ENCODE measurements at regions not wholly inside any gene's neighbourhood (a gene's known extent, or its start where the extent isn't known, plus 50 kb on each side); places are given as distances from the start of the nearest gene placed in this dataset.
A peak's percentile ranks its signal among the peaks of the same experiment; 100 is the strongest.

GRCh38 chr12:123044351-123044750 is 63.9 kb downstream of the ARL6IP4 start:
- H3K4me3 Mint-ChIP-seq = no peak overlapping the region
- no peak overlapping the region for H3K27ac Mint-ChIP-seq
- H3K4me1 Mint-ChIP-seq = peaks cover 9 to 11% (median 10%) of the 10 kb centered on the region in 3 donors

GRCh38 chr12:123043536-123044001 is 63.1 kb downstream of the ARL6IP4 start:
- Mint-ChIP-seq H3K27me3 (peaks cover 1% of the 10 kb centered on the region), H3K27ac (no peak overlapping the region), H3K36me3 (no peaks in the 10 kb centered on the region), H3K4me3 (no peak overlapping the region), H3K4me1 (peaks cover 9 to 11% (median 10%) of the 10 kb centered on the region in 3 donors), H3K9me3 (no peaks in the 10 kb centered on the region)

More at GRCh38 chr12:123044351-123044750, 63.9 kb downstream of the ARL6IP4 start:
- H3K36me3 Mint-ChIP-seq = no peaks in the 10 kb centered on the region
- peaks cover 1% of the 10 kb centered on the region for H3K27me3 Mint-ChIP-seq
- H3K9me3 Mint-ChIP-seq = no peaks in the 10 kb centered on the region

DNA sequence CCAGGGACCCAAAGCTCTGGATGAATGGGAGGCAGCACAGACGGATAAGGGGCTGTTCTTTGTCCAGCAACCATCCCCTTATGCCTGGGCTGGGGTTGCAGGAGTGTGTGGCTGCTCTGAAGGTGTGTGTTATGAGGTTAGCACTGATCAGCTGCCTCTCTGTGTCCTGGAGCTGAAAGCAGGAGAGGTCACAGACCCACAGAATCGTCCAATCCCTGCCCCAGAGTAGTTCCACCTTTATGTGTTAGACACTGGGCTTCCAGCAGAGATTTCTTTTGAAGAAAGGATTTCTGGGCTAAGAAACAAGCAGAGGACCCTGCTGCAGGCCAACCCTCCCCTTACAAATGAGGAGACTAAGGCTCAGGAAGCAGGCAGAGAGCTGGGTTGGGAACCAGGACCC is 62.4 kb downstream of the ARL6IP4 start:
- peaks cover 1% of the 10 kb centered on the region for H3K27me3 Mint-ChIP-seq
- peaks cover 9 to 11% (median 10%) of the 10 kb centered on the region in 3 donors for H3K4me1 Mint-ChIP-seq
- no peak overlapping the region for H3K4me3 Mint-ChIP-seq
- H3K36me3 Mint-ChIP-seq = no peaks in the 10 kb centered on the region
- H3K27ac Mint-ChIP-seq = no peak overlapping the region
- no peaks in the 10 kb centered on the region for H3K9me3 Mint-ChIP-seq

- H3K36me3 Mint-ChIP-seq = no peaks in the 10 kb centered on the region
- H3K4me3 Mint-ChIP-seq = no peak overlapping the region
- H3K4me1 Mint-ChIP-seq = peaks cover 9 to 11% (median 10%) of the 10 kb centered on the region in 3 donors
- peaks cover 1% of the 10 kb centered on the region for H3K27me3 Mint-ChIP-seq
- H3K9me3 Mint-ChIP-seq = no peaks in the 10 kb centered on the region
- H3K27ac Mint-ChIP-seq = no peak overlapping the region
Measured at GRCh38 chr12:123041811-123042655, 61.6 kb downstream of the ARL6IP4 start.

- peaks cover 1% of the 10 kb centered on the region for H3K27me3 Mint-ChIP-seq
- H3K4me1 Mint-ChIP-seq = peaks cover 5 to 9% (median 8%) of the 10 kb centered on the region in 3 donors
- no peaks in the 10 kb centered on the region for H3K9me3 Mint-ChIP-seq
- no peaks in the 10 kb centered on the region for H3K36me3 Mint-ChIP-seq
- no peak overlapping the region for H3K27ac Mint-ChIP-seq
- H3K4me3 Mint-ChIP-seq = no peak overlapping the region
Measured at GRCh38 chr12:123041042-123041531, 60.6 kb downstream of the ARL6IP4 start.

DNA sequence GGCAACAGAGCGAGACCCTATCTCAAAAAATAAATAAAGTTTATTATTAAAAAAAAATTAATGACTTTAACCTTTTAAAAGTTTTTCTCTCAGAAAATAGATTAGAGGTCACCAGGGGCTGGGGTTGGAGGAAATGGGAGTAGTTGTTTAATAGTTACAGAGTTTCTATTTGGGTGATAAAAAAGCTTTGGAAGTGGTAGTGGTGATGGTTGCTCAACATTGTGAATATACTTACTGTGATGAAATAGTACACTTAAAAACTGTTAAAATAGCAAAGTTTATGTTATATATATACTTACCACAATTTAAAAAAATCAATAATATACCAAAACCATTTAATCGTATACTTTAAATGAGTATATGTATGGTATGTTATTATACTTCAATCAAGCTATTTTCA is 59.6 kb downstream of the ARL6IP4 start:
- peaks cover 5 to 9% (median 8%) of the 10 kb centered on the region in 3 donors for H3K4me1 Mint-ChIP-seq
- no peak overlapping the region for H3K4me3 Mint-ChIP-seq
- H3K9me3 Mint-ChIP-seq = no peaks in the 10 kb centered on the region
- no peaks in the 10 kb centered on the region for H3K36me3 Mint-ChIP-seq
- H3K27ac Mint-ChIP-seq = no peak overlapping the region
- no peaks in the 10 kb centered on the region for H3K27me3 Mint-ChIP-seq

DNA sequence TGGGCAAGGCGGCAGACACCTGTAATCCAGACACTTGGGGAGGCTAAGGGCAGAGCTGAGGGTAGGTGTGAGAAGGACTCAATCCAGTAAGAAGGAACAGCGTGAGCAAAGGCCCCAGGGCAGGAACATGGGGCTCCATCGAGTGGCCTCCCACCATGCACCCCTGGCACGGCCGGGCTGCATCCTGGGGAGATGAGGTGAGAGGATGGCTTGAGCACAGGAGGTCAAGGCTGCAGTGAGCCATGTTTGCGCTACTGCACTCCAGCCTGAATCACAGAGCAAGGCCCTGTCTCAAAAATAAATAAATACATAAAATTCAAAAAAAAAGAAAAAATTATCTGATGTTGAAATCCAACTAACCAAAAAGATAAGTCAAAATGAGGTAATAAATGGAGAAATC is 58.5 kb downstream of the ARL6IP4 start:
- H3K9me3 Mint-ChIP-seq = no peaks in the 10 kb centered on the region
- H3K27ac Mint-ChIP-seq = no peak overlapping the region
- no peaks in the 10 kb centered on the region for H3K36me3 Mint-ChIP-seq
- H3K4me3 Mint-ChIP-seq = no peak overlapping the region
- peaks cover under 1 to 11% (median 5%) of the 10 kb centered on the region in 3 donors for H3K4me1 Mint-ChIP-seq
- H3K27me3 Mint-ChIP-seq = no peaks in the 10 kb centered on the region

DNA sequence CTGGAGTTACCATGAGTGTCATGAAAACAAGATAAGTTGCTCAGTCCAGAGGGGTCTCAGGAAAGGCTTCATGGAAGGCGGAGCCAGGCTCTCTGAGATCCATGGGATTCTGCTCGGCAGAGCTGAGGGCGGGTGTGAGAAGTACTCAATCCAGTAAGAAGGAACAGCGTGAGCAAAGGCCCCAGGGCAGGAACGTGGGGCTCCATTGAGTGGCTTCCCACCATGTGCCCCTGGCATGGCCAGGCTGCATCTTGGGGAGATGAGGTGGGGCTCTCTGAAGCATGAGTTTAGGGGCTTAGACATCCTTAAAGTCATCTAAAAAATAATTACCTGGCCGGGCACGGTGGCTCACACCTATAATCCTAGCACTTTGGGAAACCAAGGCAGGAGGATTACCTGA is 58.0 kb downstream of the ARL6IP4 start:
- peaks cover 3% of the 10 kb centered on the region for H3K36me3 Mint-ChIP-seq
- no peaks in the 10 kb centered on the region for H3K9me3 Mint-ChIP-seq
- no peak overlapping the region for H3K4me3 Mint-ChIP-seq
- H3K27me3 Mint-ChIP-seq = no peaks in the 10 kb centered on the region
- H3K27ac Mint-ChIP-seq = no peak overlapping the region
- H3K4me1 Mint-ChIP-seq = peaks cover 5 to 10% (median 6%) of the 10 kb centered on the region in 3 donors

- Mint-ChIP-seq H3K4me1 (peaks cover 5 to 8% (median 5%) of the 10 kb centered on the region in 3 donors), H3K4me3 (no peak overlapping the region), H3K36me3 (peaks cover 3% of the 10 kb centered on the region), H3K27ac (no peak overlapping the region), H3K27me3 (no peaks in the 10 kb centered on the region), H3K9me3 (no peaks in the 10 kb centered on the region)
Measured at GRCh38 chr12:123037791-123038190, 57.3 kb downstream of the ARL6IP4 start.

DNA sequence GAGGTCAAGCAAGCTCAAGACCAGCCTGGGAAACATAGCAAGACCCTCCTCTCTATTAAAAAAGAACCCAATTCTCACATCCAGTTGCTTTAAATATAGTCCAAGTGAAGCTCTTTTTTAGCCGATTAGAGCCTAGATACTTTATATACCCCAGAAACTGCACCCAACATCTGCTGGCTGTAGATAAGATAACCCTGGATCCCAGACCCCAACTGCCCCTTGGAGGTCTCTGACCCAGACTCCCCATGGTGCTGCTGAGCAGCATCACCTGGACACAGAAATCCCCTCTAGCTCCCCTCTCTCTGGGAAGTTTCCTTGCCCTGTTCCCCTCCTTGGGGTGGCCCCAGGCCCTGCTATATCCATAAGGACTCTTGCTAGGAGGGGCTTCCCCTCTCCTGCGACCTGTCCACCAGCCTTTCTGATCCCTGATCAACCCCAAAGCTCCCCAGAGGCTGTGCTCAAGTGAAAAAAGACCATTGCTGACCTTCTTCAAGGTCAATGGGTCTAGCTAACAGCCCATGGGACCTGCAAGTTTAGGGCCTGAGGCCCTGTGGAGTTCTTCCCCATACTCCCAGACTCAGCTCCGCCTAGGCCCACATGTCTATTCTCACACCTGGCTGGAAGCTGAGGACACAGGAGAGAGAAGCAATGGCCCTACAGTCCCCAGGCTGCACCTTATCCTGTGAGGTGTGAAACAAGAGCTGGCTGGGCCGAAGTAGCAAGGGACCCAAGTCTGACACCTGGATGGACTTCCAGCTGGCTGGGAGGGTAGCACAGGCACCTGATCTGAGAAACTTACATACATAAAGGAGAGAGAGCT is 56.2 kb downstream of the ARL6IP4 start:
- H3K27me3 Mint-ChIP-seq = no peaks in the 10 kb centered on the region
- H3K9me3 Mint-ChIP-seq = no peaks in the 10 kb centered on the region
- H3K4me3 Mint-ChIP-seq = peak overlapping the region in 1 of 4 donors; percentile 67
- H3K36me3 Mint-ChIP-seq = peaks cover 3% of the 10 kb centered on the region
- H3K27ac Mint-ChIP-seq = no peak overlapping the region
- H3K4me1 Mint-ChIP-seq = peaks cover 5 to 8% (median 5%) of the 10 kb centered on the region in 3 donors

DNA sequence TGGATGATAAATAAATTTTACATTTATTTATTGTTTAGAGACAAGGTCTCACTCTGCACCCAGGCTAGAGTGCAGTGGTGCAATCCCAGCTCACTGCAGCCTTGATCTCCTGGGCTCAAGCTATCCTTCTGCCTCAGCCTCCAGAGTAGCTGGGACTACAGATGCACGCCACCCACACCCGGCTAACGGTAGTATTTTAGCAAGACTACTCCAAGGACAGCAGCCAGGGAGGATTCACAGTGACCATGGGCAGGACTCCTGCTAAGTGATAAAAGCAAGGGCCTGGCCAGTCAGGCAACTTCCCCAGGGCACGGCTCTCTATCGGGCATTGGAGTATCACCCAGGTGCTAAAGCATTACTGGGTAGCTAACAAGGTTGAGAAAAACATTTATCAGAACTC is 55.4 kb downstream of the ARL6IP4 start:
- no peak overlapping the region for H3K4me3 Mint-ChIP-seq
- no peak overlapping the region for H3K27ac Mint-ChIP-seq
- H3K9me3 Mint-ChIP-seq = no peaks in the 10 kb centered on the region
- H3K4me1 Mint-ChIP-seq = peaks cover 5 to 8% (median 5%) of the 10 kb centered on the region in 3 donors
- peaks cover 3% of the 10 kb centered on the region for H3K36me3 Mint-ChIP-seq
- no peaks in the 10 kb centered on the region for H3K27me3 Mint-ChIP-seq

- Mint-ChIP-seq H3K4me3 (no peak overlapping the region), H3K27ac (no peak overlapping the region), H3K36me3 (peaks cover 3% of the 10 kb centered on the region)
Measured at GRCh38 chr12:123034865-123035264, 54.4 kb downstream of the ARL6IP4 start.

GRCh38 chr12:123034022-123034541 is 53.6 kb downstream of the ARL6IP4 start:
- no peaks in the 10 kb centered on the region for H3K27me3 Mint-ChIP-seq
- peaks cover 4% of the 10 kb centered on the region for H3K36me3 Mint-ChIP-seq
- no peak overlapping the region for H3K27ac Mint-ChIP-seq
- H3K4me1 Mint-ChIP-seq = peaks cover 5 to 8% (median 5%) of the 10 kb centered on the region in 3 donors
- no peaks in the 10 kb centered on the region for H3K9me3 Mint-ChIP-seq
- no peak overlapping the region for H3K4me3 Mint-ChIP-seq

More at GRCh38 chr12:123034865-123035264, 54.4 kb downstream of the ARL6IP4 start:
- H3K9me3 Mint-ChIP-seq = no peaks in the 10 kb centered on the region
- no peaks in the 10 kb centered on the region for H3K27me3 Mint-ChIP-seq
- peaks cover 5 to 8% (median 5%) of the 10 kb centered on the region in 3 donors for H3K4me1 Mint-ChIP-seq

GRCh38 chr12:123033392-123034021 is 53.0 kb downstream of the ARL6IP4 start:
- no peak overlapping the region for H3K4me3 Mint-ChIP-seq
- no peaks in the 10 kb centered on the region for H3K27me3 Mint-ChIP-seq
- peaks cover 4% of the 10 kb centered on the region for H3K36me3 Mint-ChIP-seq
- H3K27ac Mint-ChIP-seq = no peak overlapping the region
- H3K4me1 Mint-ChIP-seq = peaks cover 5 to 8% (median 5%) of the 10 kb centered on the region in 3 donors
- no peaks in the 10 kb centered on the region for H3K9me3 Mint-ChIP-seq
